LHCN-M2 (cell line): ENCODE measurements at regions not wholly inside any gene's neighbourhood (a gene's known extent, or its start where the extent isn't known, plus 50 kb on each side); places are given as distances from the start of the nearest gene placed in this dataset.

Experiments used
- DNase-seq: peaks from one replicate; pipeline ENCODE4 v3.0.0-alpha.2; 2012; ENCODE audit warnings: low read depth

GRCh38 chr17:62882878-62883277 lies 74.8 kb upstream of the MARCHF10 start:
- no peak for DNase-seq

GRCh38 chr17:62882284-62882683 lies 74.2 kb upstream of the MARCHF10 start:
- no peak for DNase-seq

DNA sequence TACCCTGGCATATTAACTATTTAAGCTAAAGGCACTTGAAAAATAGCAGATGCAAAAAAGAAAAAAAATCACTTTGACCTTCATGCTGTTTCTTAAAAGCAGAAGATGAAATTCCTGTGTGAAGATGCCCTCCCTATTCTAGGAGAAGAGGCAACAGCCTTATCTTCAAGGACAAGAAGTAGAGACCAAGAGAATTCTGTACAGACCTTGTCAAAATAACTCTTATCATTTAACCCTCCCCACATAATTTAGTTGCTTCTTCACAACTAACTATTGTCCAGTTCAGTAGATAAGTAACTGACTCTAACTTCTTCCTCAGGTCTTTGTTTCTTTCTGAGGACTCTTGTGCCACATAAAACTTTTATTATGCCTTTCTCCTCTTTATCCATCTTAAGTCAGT lies 72.0 kb upstream of the MARCHF10 start:
- DNase-seq: no peak

- peak; percentile 26 for DNase-seq
These were observed 68.7 kb upstream of the MARCHF10 start for GRCh38 chr17:62876673-62877405.

GRCh38 chr17:62876063-62876462 lies 67.9 kb upstream of the MARCHF10 start:
- DNase-seq: peak; percentile 13

GRCh38 chr17:62875296-62875695 lies 67.2 kb upstream of the MARCHF10 start:
- no peak for DNase-seq

GRCh38 chr17:62871291-62871690 lies 63.2 kb upstream of the MARCHF10 start:
- DNase-seq: no peak

DNA sequence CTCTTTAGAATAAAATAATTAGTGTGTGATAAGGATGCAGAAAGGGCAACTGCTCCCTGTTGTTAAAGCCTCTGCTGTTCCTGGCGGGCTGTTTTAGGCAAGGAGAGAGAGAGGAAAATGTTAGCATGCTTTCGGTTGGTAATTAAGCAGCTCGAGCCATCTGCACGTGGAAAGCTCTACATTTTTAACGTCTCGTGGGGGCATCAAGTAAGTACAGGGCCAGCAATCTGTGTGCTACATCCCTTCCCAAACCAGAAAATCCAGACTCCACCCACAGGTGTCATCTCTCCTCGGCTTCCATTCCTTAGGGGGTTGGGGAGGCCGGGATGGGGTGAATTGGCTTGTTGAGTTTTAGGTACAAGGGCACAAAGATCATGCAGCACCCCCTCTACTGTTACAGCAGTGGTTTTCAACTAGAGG lies 62.4 kb upstream of the MARCHF10 start:
- no peak for DNase-seq

- peak; percentile 26 for DNase-seq
These were observed 62.0 kb upstream of the MARCHF10 start for GRCh38 chr17:62870030-62870541.

GRCh38 chr17:62868723-62869122 lies 60.6 kb upstream of the MARCHF10 start:
- DNase-seq: no peak

DNA sequence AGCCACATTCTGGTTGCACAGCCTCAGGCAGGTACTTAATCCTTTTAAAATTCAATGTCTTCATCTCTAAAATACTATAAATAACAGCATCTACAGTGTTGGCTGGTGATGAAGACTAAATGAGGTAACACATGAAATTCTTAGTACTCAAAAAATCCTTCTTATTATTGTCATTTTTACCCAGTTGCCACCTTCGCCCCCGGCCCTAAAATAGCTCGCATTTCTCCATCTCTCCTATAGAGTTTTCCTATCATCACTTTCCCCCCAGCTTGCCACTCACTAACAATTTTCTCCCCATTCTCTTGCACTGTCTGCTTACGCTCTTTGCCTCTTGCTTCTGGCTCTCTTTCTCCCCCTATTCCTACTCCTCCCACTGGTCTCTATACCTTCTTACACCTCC lies 59.9 kb upstream of the MARCHF10 start:
- DNase-seq: no peak

DNA sequence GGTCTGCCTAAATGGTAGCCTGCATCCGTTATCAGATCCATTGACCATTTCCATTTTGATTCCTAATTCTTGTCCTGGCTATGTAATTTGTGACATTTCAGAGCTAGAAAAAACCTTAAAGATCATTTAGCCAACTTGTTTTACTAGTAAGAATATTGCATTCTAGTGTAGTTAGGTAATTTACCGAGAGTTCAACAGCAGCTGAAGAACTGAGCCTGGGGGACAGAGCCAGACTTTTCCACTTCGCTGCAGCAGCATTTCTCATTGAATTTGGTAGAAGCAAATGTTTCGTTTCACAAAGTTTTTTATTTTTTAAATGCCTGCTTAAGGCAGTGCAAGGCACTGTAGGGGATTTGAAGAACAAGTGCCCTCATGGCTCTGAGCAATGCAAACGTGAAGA lies 59.2 kb upstream of the MARCHF10 start:
- no peak for DNase-seq

DNA sequence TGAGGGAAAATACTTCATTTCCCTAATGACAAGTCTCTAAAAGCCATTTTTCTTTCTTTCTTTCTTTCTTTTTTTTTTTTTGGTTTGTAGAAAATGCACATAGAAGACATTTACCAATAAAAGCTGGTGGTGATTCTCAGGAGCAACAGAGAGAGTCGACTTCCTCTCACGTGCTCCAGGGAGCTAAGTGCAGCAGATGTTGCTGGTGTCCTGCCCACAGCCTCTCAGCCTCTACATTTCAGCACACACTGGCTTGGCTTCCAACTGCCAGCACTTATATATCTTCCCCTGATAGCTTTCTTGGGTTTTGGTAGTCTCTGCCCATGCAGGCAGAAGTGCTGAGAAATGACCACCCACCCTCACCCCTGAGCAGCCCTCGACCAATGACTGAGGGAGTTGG lies 58.4 kb upstream of the MARCHF10 start:
- DNase-seq: no peak

GRCh38 chr17:62865586-62865985 lies 57.5 kb upstream of the MARCHF10 start:
- DNase-seq: no peak

DNA sequence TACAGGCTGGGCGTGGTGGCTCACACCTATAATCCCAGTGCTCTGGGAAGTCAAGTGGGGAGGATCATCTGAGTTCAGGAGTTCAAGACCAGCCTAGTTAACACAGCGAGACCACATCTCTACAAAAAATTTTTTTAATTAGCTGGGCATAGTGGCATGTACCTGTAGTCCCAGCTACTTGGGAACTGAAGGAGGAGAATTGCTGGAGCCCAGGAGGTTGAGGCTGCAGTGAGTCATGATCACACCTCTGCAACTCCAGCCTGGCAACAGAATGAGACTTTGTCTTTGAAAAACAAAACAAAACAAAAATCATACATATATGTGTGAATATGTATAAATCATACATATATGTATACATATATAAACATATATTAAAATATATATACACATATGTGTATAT lies 54.1 kb upstream of the MARCHF10 start:
- DNase-seq: no peak

DNA sequence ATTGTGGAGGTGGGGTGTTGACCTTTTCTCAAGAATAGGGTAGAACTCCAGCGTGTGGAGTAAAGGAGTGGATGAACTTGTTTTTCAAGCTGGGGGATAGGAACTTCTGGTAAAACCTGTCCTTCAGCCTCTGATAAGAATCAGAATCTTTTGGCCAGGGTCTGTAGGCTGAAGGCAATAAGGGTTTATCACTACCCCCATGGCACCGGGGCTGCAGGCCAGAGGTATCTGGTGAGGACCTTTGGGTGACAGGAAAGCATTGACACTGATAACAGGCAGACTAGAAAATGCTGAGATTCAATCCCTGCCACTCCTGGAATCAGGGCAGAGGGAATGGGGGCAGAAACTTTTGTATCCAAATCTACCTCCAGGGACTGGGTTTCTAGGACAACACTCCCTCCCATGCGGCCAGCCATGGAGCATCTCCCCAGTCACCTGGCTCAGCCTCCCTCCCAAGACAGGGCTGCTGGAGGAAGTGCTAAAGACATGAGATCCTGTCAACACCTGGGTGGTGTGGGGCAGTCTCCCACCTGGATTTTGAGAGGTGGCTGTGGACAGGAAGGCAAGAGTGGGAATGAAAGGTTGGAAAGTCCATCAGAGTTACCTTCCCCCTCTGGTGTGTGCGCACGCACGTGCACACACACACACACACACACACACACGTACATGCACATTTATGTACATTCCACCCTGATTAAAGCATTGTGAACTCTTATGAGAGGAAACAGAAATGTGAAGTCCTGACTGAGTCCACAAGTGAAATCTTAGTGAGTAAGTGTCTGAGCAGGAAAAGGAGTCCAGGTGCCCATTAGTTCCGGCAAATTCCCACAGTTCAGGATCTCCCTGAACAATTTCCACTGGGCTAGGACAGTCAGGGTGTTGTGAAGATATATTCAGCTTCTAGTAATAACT lies 53.1 kb upstream of the MARCHF10 start:
- no peak for DNase-seq

DNA sequence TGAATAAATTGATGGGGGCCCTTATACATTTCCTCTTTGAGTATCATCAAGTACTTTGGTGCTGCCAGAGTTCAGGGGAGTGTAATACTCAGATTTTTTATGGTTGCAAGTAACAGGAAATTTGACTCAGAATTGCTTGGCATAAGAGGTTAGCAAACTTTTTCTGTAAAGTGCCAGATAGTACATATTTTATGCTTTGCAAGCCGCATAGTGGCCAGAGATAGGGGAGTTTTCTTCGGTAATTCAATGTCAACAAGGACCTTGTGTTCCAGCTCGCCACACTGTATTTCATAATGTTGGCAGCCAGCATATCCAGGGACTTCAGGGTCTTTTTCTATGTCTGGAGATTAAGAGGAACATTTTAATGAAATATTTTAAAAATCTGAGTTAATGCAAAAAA lies 51.0 kb upstream of the MARCHF10 start:
- peak; percentile 76 for DNase-seq
